ENCODE measurements at regions not wholly inside any gene's neighbourhood (a gene's known extent, or its start where the extent isn't known, plus 50 kb on each side); places are given as distances from the start of the nearest gene placed in this dataset.

GRCh38 chr2:6657136-6657535, 208.6 kb downstream of the CMPK2 start:
- Histone ChIP-seq H3K4me1 (ENCODE audit: control insufficient read depth, insufficient read depth, low read length) (no peaks in the 10 kb centered on the region), H3K4me3 (ENCODE audit: low read depth, low read length) (no peak overlapping the region), H3K27ac (ENCODE audit: low read depth, low read length) (no peak overlapping the region), H3K9ac (ENCODE audit: low read length) (no peak overlapping the region), H3K9me3 (ENCODE audit: control insufficient read depth, insufficient read depth, low read depth, low read length) (no peaks in the 10 kb centered on the region), H3K36me3 (ENCODE audit: control insufficient read depth, insufficient read depth, low read length) (no peaks in the 10 kb centered on the region), H3K27me3 (ENCODE audit: control insufficient read depth, insufficient read depth, low read length) (no peaks in the 10 kb centered on the region)

GRCh38 chr2:6657855-6658254, 207.9 kb downstream of the CMPK2 start:
- Histone ChIP-seq H3K27me3 (ENCODE audit: control insufficient read depth, insufficient read depth, low read length) (no peaks in the 10 kb centered on the region), H3K9me3 (ENCODE audit: control insufficient read depth, insufficient read depth, low read depth, low read length) (no peaks in the 10 kb centered on the region), H3K9ac (ENCODE audit: low read length) (no peak overlapping the region), H3K4me3 (ENCODE audit: low read depth, low read length) (no peak overlapping the region), H3K27ac (ENCODE audit: low read depth, low read length) (no peak overlapping the region), H3K4me1 (ENCODE audit: control insufficient read depth, insufficient read depth, low read length) (no peaks in the 10 kb centered on the region), H3K36me3 (ENCODE audit: control insufficient read depth, insufficient read depth, low read length) (no peaks in the 10 kb centered on the region)

GRCh38 chr2:6664332-6665061, 201.2 kb downstream of the CMPK2 start:
- Histone ChIP-seq H3K27ac (ENCODE audit: low read depth, low read length) (no peak overlapping the region), H3K4me1 (ENCODE audit: control insufficient read depth, insufficient read depth, low read length) (no peaks in the 10 kb centered on the region), H3K9ac (ENCODE audit: low read length) (no peak overlapping the region), H3K4me3 (ENCODE audit: low read depth, low read length) (no peak overlapping the region), H3K27me3 (ENCODE audit: control insufficient read depth, insufficient read depth, low read length) (no peaks in the 10 kb centered on the region), H3K36me3 (ENCODE audit: control insufficient read depth, insufficient read depth, low read length) (no peaks in the 10 kb centered on the region), H3K9me3 (ENCODE audit: control insufficient read depth, insufficient read depth, low read depth, low read length) (no peaks in the 10 kb centered on the region)

GRCh38 chr2:6665093-6666045, 200.3 kb downstream of the CMPK2 start:
- Histone ChIP-seq H3K4me1 (ENCODE audit: control insufficient read depth, insufficient read depth, low read length) (no peaks in the 10 kb centered on the region), H3K36me3 (ENCODE audit: control insufficient read depth, insufficient read depth, low read length) (no peaks in the 10 kb centered on the region), H3K4me3 (ENCODE audit: low read depth, low read length) (no peak overlapping the region), H3K9ac (ENCODE audit: low read length) (no peak overlapping the region), H3K27me3 (ENCODE audit: control insufficient read depth, insufficient read depth, low read length) (no peaks in the 10 kb centered on the region), H3K27ac (ENCODE audit: low read depth, low read length) (no peak overlapping the region), H3K9me3 (ENCODE audit: control insufficient read depth, insufficient read depth, low read depth, low read length) (no peaks in the 10 kb centered on the region)

GRCh38 chr2:6667326-6667725, 198.4 kb downstream of the CMPK2 start:
- no peaks in the 10 kb centered on the region for H3K36me3 ChIP-seq (ENCODE audit: control insufficient read depth, insufficient read depth, low read length)
- no peak overlapping the region for H3K9ac ChIP-seq (ENCODE audit: low read length)
- no peak overlapping the region for H3K27ac ChIP-seq (ENCODE audit: low read depth, low read length)
- H3K9me3 ChIP-seq (ENCODE audit: control insufficient read depth, insufficient read depth, low read depth, low read length) = no peaks in the 10 kb centered on the region
- no peak overlapping the region for H3K4me3 ChIP-seq (ENCODE audit: low read depth, low read length)
- H3K27me3 ChIP-seq (ENCODE audit: control insufficient read depth, insufficient read depth, low read length) = no peaks in the 10 kb centered on the region
- no peaks in the 10 kb centered on the region for H3K4me1 ChIP-seq (ENCODE audit: control insufficient read depth, insufficient read depth, low read length)

GRCh38 chr2:6671913-6672312, 193.8 kb downstream of the CMPK2 start:
- Histone ChIP-seq H3K36me3 (ENCODE audit: control insufficient read depth, insufficient read depth, low read length) (no peaks in the 10 kb centered on the region), H3K9ac (ENCODE audit: low read length) (no peak overlapping the region), H3K27ac (ENCODE audit: low read depth, low read length) (no peak overlapping the region), H3K27me3 (ENCODE audit: control insufficient read depth, insufficient read depth, low read length) (no peaks in the 10 kb centered on the region), H3K4me1 (ENCODE audit: control insufficient read depth, insufficient read depth, low read length) (no peaks in the 10 kb centered on the region), H3K9me3 (ENCODE audit: control insufficient read depth, insufficient read depth, low read depth, low read length) (no peaks in the 10 kb centered on the region), H3K4me3 (ENCODE audit: low read depth, low read length) (no peak overlapping the region)

- H3K27me3 ChIP-seq (ENCODE audit: control insufficient read depth, insufficient read depth, low read length) = no peaks in the 10 kb centered on the region
- H3K27ac ChIP-seq (ENCODE audit: low read depth, low read length) = no peak overlapping the region
- no peak overlapping the region for H3K9ac ChIP-seq (ENCODE audit: low read length)
These were observed 191.3 kb downstream of the CMPK2 start for GRCh38 chr2:6674381-6674780.

GRCh38 chr2:6675791-6676190, 189.9 kb downstream of the CMPK2 start:
- Histone ChIP-seq H3K9me3 (ENCODE audit: control insufficient read depth, insufficient read depth, low read depth, low read length) (no peaks in the 10 kb centered on the region), H3K27me3 (ENCODE audit: control insufficient read depth, insufficient read depth, low read length) (no peaks in the 10 kb centered on the region), H3K27ac (ENCODE audit: low read depth, low read length) (no peak overlapping the region), H3K9ac (ENCODE audit: low read length) (no peak overlapping the region), H3K4me1 (ENCODE audit: control insufficient read depth, insufficient read depth, low read length) (peaks cover 16% of the 10 kb centered on the region), H3K4me3 (ENCODE audit: low read depth, low read length) (no peak overlapping the region), H3K36me3 (ENCODE audit: control insufficient read depth, insufficient read depth, low read length) (no peaks in the 10 kb centered on the region)

More at GRCh38 chr2:6674381-6674780, 191.3 kb downstream of the CMPK2 start:
- H3K4me1 ChIP-seq (ENCODE audit: control insufficient read depth, insufficient read depth, low read length) = peaks cover 5% of the 10 kb centered on the region; the same call in 1 of the 2 replicates
- H3K9me3 ChIP-seq (ENCODE audit: control insufficient read depth, insufficient read depth, low read depth, low read length) = no peaks in the 10 kb centered on the region
- no peak overlapping the region for H3K4me3 ChIP-seq (ENCODE audit: low read depth, low read length)
- no peaks in the 10 kb centered on the region for H3K36me3 ChIP-seq (ENCODE audit: control insufficient read depth, insufficient read depth, low read length)

- Histone ChIP-seq H3K27me3 (ENCODE audit: control insufficient read depth, insufficient read depth, low read length) (no peaks in the 10 kb centered on the region), H3K9ac (ENCODE audit: low read length) (no peak overlapping the region), H3K36me3 (ENCODE audit: control insufficient read depth, insufficient read depth, low read length) (no peaks in the 10 kb centered on the region)
These were observed 189.5 kb downstream of the CMPK2 start for GRCh38 chr2:6676241-6676640.

GRCh38 chr2:6676776-6677175, 188.9 kb downstream of the CMPK2 start:
- H3K4me3 ChIP-seq (ENCODE audit: low read depth, low read length) = no peak overlapping the region
- H3K4me1 ChIP-seq (ENCODE audit: control insufficient read depth, insufficient read depth, low read length) = peaks cover 25% of the 10 kb centered on the region
- H3K27ac ChIP-seq (ENCODE audit: low read depth, low read length) = no peak overlapping the region
- no peak overlapping the region for H3K9ac ChIP-seq (ENCODE audit: low read length)
- H3K9me3 ChIP-seq (ENCODE audit: control insufficient read depth, insufficient read depth, low read depth, low read length) = no peaks in the 10 kb centered on the region
- no peaks in the 10 kb centered on the region for H3K27me3 ChIP-seq (ENCODE audit: control insufficient read depth, insufficient read depth, low read length)
- no peaks in the 10 kb centered on the region for H3K36me3 ChIP-seq (ENCODE audit: control insufficient read depth, insufficient read depth, low read length)

More at GRCh38 chr2:6676241-6676640, 189.5 kb downstream of the CMPK2 start:
- no peak overlapping the region for H3K27ac ChIP-seq (ENCODE audit: low read depth, low read length)
- no peaks in the 10 kb centered on the region for H3K9me3 ChIP-seq (ENCODE audit: control insufficient read depth, insufficient read depth, low read depth, low read length)
- H3K4me1 ChIP-seq (ENCODE audit: control insufficient read depth, insufficient read depth, low read length) = peaks cover 20% of the 10 kb centered on the region
- no peak overlapping the region for H3K4me3 ChIP-seq (ENCODE audit: low read depth, low read length)

- Histone ChIP-seq H3K36me3 (ENCODE audit: control insufficient read depth, insufficient read depth, low read length) (no peaks in the 10 kb centered on the region), H3K4me1 (ENCODE audit: control insufficient read depth, insufficient read depth, low read length) (peaks cover 25% of the 10 kb centered on the region), H3K9ac (ENCODE audit: low read length) (no peak overlapping the region), H3K9me3 (ENCODE audit: control insufficient read depth, insufficient read depth, low read depth, low read length) (no peaks in the 10 kb centered on the region), H3K27ac (ENCODE audit: low read depth, low read length) (no peak overlapping the region), H3K4me3 (ENCODE audit: low read depth, low read length) (no peak overlapping the region), H3K27me3 (ENCODE audit: control insufficient read depth, insufficient read depth, low read length) (no peaks in the 10 kb centered on the region)
These were observed 186.2 kb downstream of the CMPK2 start for GRCh38 chr2:6679471-6679870.
